HG02870 (cell line): ENCODE measurements at regions not wholly inside any gene's neighbourhood (a gene's known extent, or its start where the extent isn't known, plus 50 kb on each side); places are given as distances from the start of the nearest gene placed in this dataset.

Source experiments
- ATAC-seq: cut with Tn5 transposase; IDR thresholded peaks from one replicate; pipeline ENCODE4 v1.9.1; 2021; ENCODE audit warnings: mild to moderate bottlenecking, moderate library complexity; ENCODE audit not compliant: unreplicated experiment

GRCh38 chr9:107759009-107759822, 269.6 kb upstream of the KLF4 start:
- no peak for ATAC-seq

- no peak for ATAC-seq
Observed at GRCh38 chr9:107756091-107756490, 266.5 kb upstream of the KLF4 start.

GRCh38 chr9:107755246-107755645, 265.7 kb upstream of the KLF4 start:
- no peak for ATAC-seq

GRCh38 chr9:107751567-107752210, 262.1 kb upstream of the KLF4 start:
- ATAC-seq = peak; percentile 94

- no peak for ATAC-seq
Observed at GRCh38 chr9:107750741-107751566, 261.4 kb upstream of the KLF4 start.

GRCh38 chr9:107749787-107750444, 260.3 kb upstream of the KLF4 start:
- no peak for ATAC-seq

- ATAC-seq = peak; percentile 73
Observed at GRCh38 chr9:107744873-107745272, 255.3 kb upstream of the KLF4 start.

- ATAC-seq = no peak
Observed at GRCh38 chr9:107742531-107743309, 253.2 kb upstream of the KLF4 start.

GRCh38 chr9:107740088-107740980, 250.8 kb upstream of the KLF4 start:
- no peak for ATAC-seq

GRCh38 chr9:107739601-107740082, 250.1 kb upstream of the KLF4 start:
- no peak for ATAC-seq

- ATAC-seq = no peak
Observed at GRCh38 chr9:107738789-107739188, 249.2 kb upstream of the KLF4 start.

GRCh38 chr9:107737987-107738743, 248.6 kb upstream of the KLF4 start:
- ATAC-seq = no peak

GRCh38 chr9:107737610-107737986, 248.0 kb upstream of the KLF4 start:
- ATAC-seq = no peak

GRCh38 chr9:107735821-107736220, 246.3 kb upstream of the KLF4 start:
- no peak for ATAC-seq

- no peak for ATAC-seq
Observed at GRCh38 chr9:107734256-107735013, 244.9 kb upstream of the KLF4 start.

- ATAC-seq = no peak
Observed at GRCh38 chr9:107733523-107733894, 243.9 kb upstream of the KLF4 start.

- ATAC-seq = no peak
Observed at GRCh38 chr9:107732781-107733522, 243.4 kb upstream of the KLF4 start.
